ENCODE measurements at regions not wholly inside any gene's neighbourhood (a gene's known extent, or its start where the extent isn't known, plus 50 kb on each side); places are given as distances from the start of the nearest gene placed in this dataset.

GRCh38 chr18:34548120-34548972 lies 161.8 kb upstream of the DTNA start:
- H3K27ac Mint-ChIP-seq (ENCODE audit: unreplicated experiment), result no peak overlapping the region
- CTCF ChIA-PET, result no interaction called here
- no peaks in the 10 kb centered on the region for H3K9me3 Mint-ChIP-seq (ENCODE audit: low read depth, unreplicated experiment)
- no peaks in the 10 kb centered on the region for H3K4me1 Mint-ChIP-seq (ENCODE audit: low read depth, unreplicated experiment)
- no TSS peak for BruUV-seq (replicated peaks)
- intact Hi-C loops (cut with micrococcal nuclease; ENCODE audit: unreplicated experiment), result no loop called here
- no peaks in the 10 kb centered on the region for H3K27me3 Mint-ChIP-seq (ENCODE audit: unreplicated experiment)
- no peak for TF ChIP-seq CTCF (IDR thresholded peaks at IDR 0.05; ENCODE audit: unreplicated experiment)
- H3K36me3 Mint-ChIP-seq (ENCODE audit: insufficient read depth, unreplicated experiment), result no peaks in the 10 kb centered on the region
- no peak overlapping the region for H3K4me3 Mint-ChIP-seq (ENCODE audit: low read depth, unreplicated experiment)
- no peak for DNase-seq

GRCh38 chr18:34548973-34549294 lies 161.2 kb upstream of the DTNA start:
- Mint-ChIP-seq H3K4me1 (ENCODE audit: low read depth, unreplicated experiment) (no peaks in the 10 kb centered on the region), H3K9me3 (ENCODE audit: low read depth, unreplicated experiment) (no peaks in the 10 kb centered on the region), H3K27ac (ENCODE audit: unreplicated experiment) (no peak overlapping the region), H3K36me3 (ENCODE audit: insufficient read depth, unreplicated experiment) (no peaks in the 10 kb centered on the region), H3K27me3 (ENCODE audit: unreplicated experiment) (no peaks in the 10 kb centered on the region), H3K4me3 (ENCODE audit: low read depth, unreplicated experiment) (no peak overlapping the region)
- TF ChIP-seq CTCF (IDR thresholded peaks at IDR 0.05; ENCODE audit: unreplicated experiment), result no peak
- intact Hi-C loops (cut with micrococcal nuclease; ENCODE audit: unreplicated experiment), result no loop called here
- BruUV-seq (replicated peaks), result no TSS peak
- no peak for DNase-seq
- CTCF ChIA-PET, result no interaction called here

GRCh38 chr18:34549367-34549766 lies 160.7 kb upstream of the DTNA start:
- TF ChIP-seq CTCF (IDR thresholded peaks at IDR 0.05; ENCODE audit: unreplicated experiment), result no peak
- BruUV-seq (replicated peaks), result no TSS peak
- CTCF ChIA-PET, result no interaction called here
- Mint-ChIP-seq H3K4me1 (ENCODE audit: low read depth, unreplicated experiment) (no peaks in the 10 kb centered on the region), H3K27me3 (ENCODE audit: unreplicated experiment) (no peaks in the 10 kb centered on the region), H3K9me3 (ENCODE audit: low read depth, unreplicated experiment) (no peaks in the 10 kb centered on the region), H3K4me3 (ENCODE audit: low read depth, unreplicated experiment) (no peak overlapping the region), H3K36me3 (ENCODE audit: insufficient read depth, unreplicated experiment) (no peaks in the 10 kb centered on the region), H3K27ac (ENCODE audit: unreplicated experiment) (no peak overlapping the region)
- no peak for DNase-seq
- intact Hi-C loops (cut with micrococcal nuclease; ENCODE audit: unreplicated experiment), result no loop called here

- no peaks in the 10 kb centered on the region for H3K9me3 Mint-ChIP-seq (ENCODE audit: low read depth, unreplicated experiment)
Measured at GRCh38 chr18:34550156-34550555, 159.9 kb upstream of the DTNA start.

More at GRCh38 chr18:34550156-34550555, 159.9 kb upstream of the DTNA start:
- no peak overlapping the region for H3K4me3 Mint-ChIP-seq (ENCODE audit: low read depth, unreplicated experiment)
- no peak overlapping the region for H3K27ac Mint-ChIP-seq (ENCODE audit: unreplicated experiment)
- no peaks in the 10 kb centered on the region for H3K4me1 Mint-ChIP-seq (ENCODE audit: low read depth, unreplicated experiment)
- CTCF ChIA-PET, result no interaction called here
- no peaks in the 10 kb centered on the region for H3K36me3 Mint-ChIP-seq (ENCODE audit: insufficient read depth, unreplicated experiment)
- DNase-seq, result no peak
- no TSS peak for BruUV-seq (replicated peaks)
- intact Hi-C loops (cut with micrococcal nuclease; ENCODE audit: unreplicated experiment), result no loop called here
- H3K27me3 Mint-ChIP-seq (ENCODE audit: unreplicated experiment), result no peaks in the 10 kb centered on the region
- no peak for TF ChIP-seq CTCF (IDR thresholded peaks at IDR 0.05; ENCODE audit: unreplicated experiment)
